Stimulated activated CD8-positive, alpha-beta memory T cell treated with anti-CD3 and anti-CD28 coated beads, Interleukin-12 subunit alpha, Interleukin-12 subunit beta, amount 100 ng/mL, for 24 hours (primary cell): ENCODE measurements at regions not wholly inside any gene's neighbourhood (a gene's known extent, or its start where the extent isn't known, plus 50 kb on each side); places are given as distances from the start of the nearest gene placed in this dataset.

Source experiments
- DNase-seq: peaks from one replicate; pipeline ENCODE4 v3.0.0-alpha.2; 2020; ENCODE audit errors: extremely low read depth

DNA sequence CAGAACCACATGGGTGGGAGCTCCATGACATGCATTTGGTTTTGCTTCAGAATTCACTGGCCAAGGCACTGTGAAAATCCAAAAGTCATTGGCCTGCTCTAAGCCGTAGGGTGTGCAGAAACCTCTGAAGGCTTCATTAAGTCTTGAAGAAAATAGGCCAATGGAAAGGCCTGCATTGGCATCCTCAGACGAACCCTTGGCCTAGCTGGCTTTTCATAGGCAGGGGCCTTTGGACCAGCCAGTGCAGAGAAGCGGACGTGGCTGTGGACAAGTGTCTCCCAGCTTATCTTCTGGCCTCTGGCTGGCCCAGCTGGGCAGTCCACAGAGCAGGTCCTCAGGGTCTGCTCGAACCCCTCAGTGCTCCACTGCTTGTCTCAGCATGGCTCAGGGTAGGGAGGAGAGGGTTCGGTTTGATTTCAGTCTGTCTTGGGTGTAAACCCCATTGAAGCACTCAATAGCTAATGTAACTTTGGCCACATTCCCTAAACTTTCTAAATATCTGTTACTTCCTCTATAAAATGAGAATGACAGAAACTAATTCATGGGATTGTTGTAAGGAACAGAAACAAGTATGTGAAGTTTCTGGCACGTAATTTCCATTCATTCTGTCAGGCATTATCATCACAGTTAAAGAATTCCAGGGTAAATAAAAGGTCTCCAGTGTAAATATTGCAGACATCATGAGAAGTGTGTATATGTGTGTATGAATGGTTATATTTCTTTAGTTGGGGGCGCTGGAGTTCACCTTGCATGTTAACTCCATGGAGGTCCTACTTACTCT, 125.5 kb downstream of the TFCP2L1 start:
- no peak for DNase-seq

DNA sequence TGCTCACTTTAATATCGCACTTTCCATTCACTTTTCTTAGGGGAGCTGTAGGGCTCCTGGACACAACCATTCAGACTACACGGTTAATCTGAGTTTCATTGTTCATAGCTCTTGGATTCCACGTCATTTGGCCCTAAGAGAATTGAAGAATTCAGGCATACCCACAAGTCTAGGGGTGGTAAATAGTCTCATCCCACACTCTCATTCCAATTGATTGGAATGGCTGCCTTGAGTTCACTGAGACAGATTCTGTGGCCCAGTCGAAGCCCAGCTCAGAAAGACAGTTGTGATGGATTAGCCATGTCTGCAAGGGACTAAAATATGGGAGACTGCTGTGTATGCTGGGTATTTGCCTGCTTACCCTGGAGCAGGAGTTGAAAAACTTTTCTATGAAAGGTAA, 124.6 kb downstream of the TFCP2L1 start:
- DNase-seq, result no peak

DNA sequence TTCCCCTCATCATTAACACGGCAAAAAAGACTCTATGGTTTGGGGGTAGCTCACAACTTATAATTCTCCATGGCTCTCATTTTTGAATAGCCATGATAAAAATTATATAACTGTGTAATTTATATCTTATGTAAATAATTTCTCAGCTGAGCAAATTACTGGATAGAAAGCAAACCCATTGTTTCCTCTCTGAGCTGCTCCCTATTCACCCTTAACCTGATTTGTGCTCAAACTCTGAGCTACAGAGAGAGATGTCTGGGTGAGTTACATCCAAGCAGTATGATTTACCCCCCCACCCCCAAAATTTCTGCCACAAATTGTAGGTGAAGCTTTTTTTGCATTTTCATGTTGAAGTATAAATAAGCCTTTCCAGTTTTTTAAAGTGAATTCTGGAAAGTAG, 123.7 kb downstream of the TFCP2L1 start:
- no peak for DNase-seq

DNA sequence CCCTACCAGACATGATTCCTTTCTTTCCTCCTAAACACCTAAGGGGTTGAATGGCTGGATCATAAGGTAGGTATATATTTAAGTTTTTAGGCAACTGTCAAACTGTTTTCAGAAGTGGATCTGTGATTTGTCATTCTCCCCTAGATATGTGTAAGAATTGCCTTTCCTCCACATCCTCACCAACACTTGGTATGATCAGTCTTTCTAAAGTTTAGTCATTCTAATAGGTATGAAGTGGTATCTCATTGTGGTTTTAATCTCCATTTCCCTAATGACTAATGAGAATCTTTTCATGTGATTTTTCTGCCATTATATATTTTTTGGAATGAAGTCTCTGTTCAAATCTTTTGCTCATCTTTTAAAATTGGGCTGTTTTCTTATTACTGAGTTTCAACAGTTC, 122.1 kb downstream of the TFCP2L1 start:
- no peak for DNase-seq

DNA sequence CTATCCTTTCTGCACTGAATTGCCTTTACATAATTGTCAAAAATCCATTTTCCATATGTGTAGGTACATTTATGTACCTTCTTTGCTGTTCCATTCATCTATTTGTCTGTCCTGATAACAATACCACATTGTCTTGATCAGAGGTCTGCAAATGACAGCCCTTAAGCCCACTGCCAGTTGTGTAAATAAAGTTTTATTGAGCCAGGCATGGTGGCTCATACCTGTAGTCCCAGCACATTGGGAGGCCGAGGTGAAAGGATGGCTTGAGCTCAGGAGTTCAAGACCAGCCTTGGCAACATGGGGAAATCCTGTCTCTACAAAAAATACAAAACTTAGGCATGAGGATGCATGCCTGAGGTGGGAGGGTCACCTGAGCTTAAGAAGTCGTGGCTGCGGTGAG, 121.0 kb downstream of the TFCP2L1 start:
- DNase-seq, result no peak

DNA sequence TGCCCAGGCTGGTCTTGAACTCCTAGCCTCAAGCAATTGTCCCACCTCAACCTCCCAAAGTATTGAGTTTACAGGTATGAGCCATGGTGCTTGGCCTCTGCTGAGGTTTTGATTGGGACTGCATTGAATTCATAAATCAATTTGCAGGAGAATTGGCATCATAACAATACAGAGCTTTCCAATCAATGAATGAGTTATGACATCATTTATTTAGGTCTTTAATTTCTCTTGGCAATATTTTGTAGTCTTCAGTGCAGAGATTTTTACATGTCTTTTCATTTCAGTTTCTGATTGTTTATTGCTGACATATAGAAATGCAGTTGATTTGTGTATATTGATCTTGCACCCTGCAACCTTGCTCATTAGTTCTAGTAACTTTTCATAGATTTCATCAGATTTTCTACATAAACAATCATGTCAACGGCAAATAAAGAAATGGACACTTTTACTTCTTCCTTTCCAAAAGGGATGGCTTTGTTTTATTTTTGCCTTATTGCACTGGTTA, 119.9 kb downstream of the TFCP2L1 start:
- DNase-seq, result no peak
